ENCODE measurements at regions not wholly inside any gene's neighbourhood (a gene's known extent, or its start where the extent isn't known, plus 50 kb on each side); places are given as distances from the start of the nearest gene placed in this dataset.

- TF ChIP-seq CTCF (IDR thresholded peaks at IDR 0.05; ENCODE audit: insufficient read depth, low read depth, low read length): no peak
- no peak overlapping the region for H3K4me3 ChIP-seq (ENCODE audit: low read depth, low read length)
- ChIA-PET POLR2A (no interaction called here), CTCF (interaction anchor here (0.6 to 1.4 kb wide), 4 partner anchors 10 to 106 kb away, joined by 3 to 4 read pairs (median 3); no protein-coding TSS in a partner anchor)
- no peaks in the 10 kb centered on the region for H3K36me3 ChIP-seq (ENCODE audit: control insufficient read depth, insufficient read depth, low read length)
- no peaks in the 10 kb centered on the region for H3K27me3 ChIP-seq (ENCODE audit: control insufficient read depth, insufficient read depth, low read length)
- DNase-seq (ENCODE audit: low read depth): no peak
These were observed 60.3 kb upstream of the IL6 start for GRCh38 chr7:22666732-22667131.

GRCh38 chr7:22665923-22666322 lies 61.1 kb upstream of the IL6 start:
- TF ChIP-seq CTCF (IDR thresholded peaks at IDR 0.05; ENCODE audit: insufficient read depth, low read depth, low read length): no peak
- no peak for DNase-seq (ENCODE audit: low read depth)
- ChIA-PET CTCF (no interaction called here), POLR2A (no interaction called here)
- Histone ChIP-seq H3K36me3 (ENCODE audit: control insufficient read depth, insufficient read depth, low read length) (no peaks in the 10 kb centered on the region), H3K27me3 (ENCODE audit: control insufficient read depth, insufficient read depth, low read length) (no peaks in the 10 kb centered on the region), H3K4me3 (ENCODE audit: low read depth, low read length) (no peak overlapping the region)

GRCh38 chr7:22664988-22665798 lies 61.8 kb upstream of the IL6 start:
- TF ChIP-seq CTCF (IDR thresholded peaks at IDR 0.05; ENCODE audit: insufficient read depth, low read depth, low read length): no peak
- CTCF ChIA-PET: no interaction called here

GRCh38 chr7:22663721-22664120 lies 63.3 kb upstream of the IL6 start:
- ChIA-PET POLR2A (no interaction called here), CTCF (no interaction called here)
- TF ChIP-seq CTCF (IDR thresholded peaks at IDR 0.05; ENCODE audit: insufficient read depth, low read depth, low read length): no peak
- H3K27me3 ChIP-seq (ENCODE audit: control insufficient read depth, insufficient read depth, low read length): no peaks in the 10 kb centered on the region
- no peak overlapping the region for H3K4me3 ChIP-seq (ENCODE audit: low read depth, low read length)
- DNase-seq (ENCODE audit: low read depth): no peak
- H3K36me3 ChIP-seq (ENCODE audit: control insufficient read depth, insufficient read depth, low read length): no peaks in the 10 kb centered on the region

More at GRCh38 chr7:22664988-22665798, 61.8 kb upstream of the IL6 start:
- Histone ChIP-seq H3K27me3 (ENCODE audit: control insufficient read depth, insufficient read depth, low read length) (no peaks in the 10 kb centered on the region), H3K36me3 (ENCODE audit: control insufficient read depth, insufficient read depth, low read length) (no peaks in the 10 kb centered on the region), H3K4me3 (ENCODE audit: low read depth, low read length) (no peak overlapping the region)
- POLR2A ChIA-PET: no interaction called here
- DNase-seq (ENCODE audit: low read depth): no peak

- CTCF ChIA-PET: no interaction called here
- DNase-seq (ENCODE audit: low read depth): peak; percentile 23
- POLR2A ChIA-PET: no interaction called here
- no peaks in the 10 kb centered on the region for H3K36me3 ChIP-seq (ENCODE audit: control insufficient read depth, insufficient read depth, low read length)
- H3K27me3 ChIP-seq (ENCODE audit: control insufficient read depth, insufficient read depth, low read length): no peaks in the 10 kb centered on the region
- H3K4me3 ChIP-seq (ENCODE audit: low read depth, low read length): no peak overlapping the region
- TF ChIP-seq CTCF (IDR thresholded peaks at IDR 0.05; ENCODE audit: insufficient read depth, low read depth, low read length): no peak
These were observed 63.7 kb upstream of the IL6 start for GRCh38 chr7:22663357-22663718.

Data from BJ (cell line).